PC-9 (cell line): ENCODE measurements at regions not wholly inside any gene's neighbourhood (a gene's known extent, or its start where the extent isn't known, plus 50 kb on each side); places are given as distances from the start of the nearest gene placed in this dataset.
"Not testable (repeated sequence)": the region's sequence is repeated elsewhere in the genome, so short reads cannot be mapped to it uniquely, and the experiment has no call there.

Experiments used
- BruUV-seq: library from RNA; stranded (reverse); fragments of 400-500 nt; replicated peaks from 2 replicates; lab custom pipeline; 2021; lab: Mats Ljungman, UMichigan
- CTCF ChIA-PET: fragments of 300-600 bp; sonication (Branson Sonifier 250); formaldehyde crosslinking; loops from one replicate; lab custom pipeline; 2022; ENCODE audit warnings: antibody characterized with exemption; lab: Charles Lee
- POLR2A ChIA-PET: fragments of 300-600 bp; sonication (Branson Sonifier 250); formaldehyde crosslinking; loops from one replicate; lab custom pipeline; 2022; ENCODE audit warnings: antibody characterized with exemption; ENCODE audit not compliant: unreplicated experiment; lab: Charles Lee
- DNase-seq, 2 experiments: peaks; one replicate each; pipeline versions ENCODE4 v3.0.0 to v3.0.0-alpha.2; 2015 to 2022; ENCODE audit warnings: mixed read lengths in 1 of 2
- H2AFZ ChIP-seq: fragments of 200-600 bp; sonication (generic); 2 replicates; pipeline ENCODE4 v1.8.1; 2017; ENCODE audit warnings: antibody characterized with exemption
- H3F3A ChIP-seq: fragments of 200-600 bp; sonication (generic); 2 replicates; pipeline ENCODE4 v1.8.1; 2017; ENCODE audit warnings: antibody characterized with exemption, mild to moderate bottlenecking, low read depth; ENCODE audit not compliant: insufficient read depth
- H3K27ac ChIP-seq: fragments of 200-600 bp; sonication (generic); 2 replicates; pipeline ENCODE4 v1.6.1; 2016; ENCODE audit warnings: mixed run types
- H3K27me3 ChIP-seq: fragments of 200-600 bp; sonication (generic); 2 replicates; pipeline ENCODE4 v1.6.1; 2016; ENCODE audit warnings: low read depth, mixed run types; ENCODE audit not compliant: insufficient read depth
- H3K36me3 ChIP-seq: fragments of 200-600 bp; sonication (generic); 2 replicates; pipeline ENCODE4 v1.6.1; 2016; ENCODE audit warnings: low read depth, mixed run types
- H3K4me1 ChIP-seq: fragments of 200-600 bp; sonication (generic); replicated peaks from 2 replicates; pipeline ENCODE4 v1.6.1; 2016; ENCODE audit warnings: mixed run types; ENCODE audit not compliant: insufficient read depth
- H3K4me2 ChIP-seq: fragments of 200-600 bp; sonication (generic); 2 replicates; pipeline ENCODE4 v1.6.1; 2017; ENCODE audit warnings: mixed run types
- H3K4me3 ChIP-seq: fragments of 200-600 bp; sonication (generic); 2 replicates; pipeline ENCODE4 v1.6.1; 2016; ENCODE audit warnings: mixed run types
- H3K79me2 ChIP-seq: fragments of 200-600 bp; sonication (generic); 2 replicates; pipeline ENCODE4 v1.6.1; 2017; ENCODE audit warnings: low read depth, mixed run types
- H3K9me2 ChIP-seq: fragments of 200-600 bp; sonication (generic); 2 replicates; pipeline ENCODE4 v1.8.1; 2017; ENCODE audit warnings: mild to moderate bottlenecking; ENCODE audit not compliant: insufficient read depth
- H3K9me3 ChIP-seq: fragments of 200-600 bp; sonication (generic); 2 replicates; pipeline ENCODE4 v1.8.1; 2016; ENCODE audit warnings: low read depth; ENCODE audit not compliant: insufficient read depth
- H4K20me1 ChIP-seq: fragments of 200-600 bp; sonication (generic); 2 replicates; pipeline ENCODE4 v1.8.1; 2017; ENCODE audit not compliant: insufficient read depth
- EZH2 ChIP-seq: fragments of 200-600 bp; sonication (generic); IDR thresholded peaks from 2 replicates; pipeline ENCODE4 v1.8.0; 2017; ENCODE audit warnings: antibody characterized with exemption, low read depth
- intact Hi-C: fragments of 100-400 bp; cut with micrococcal nuclease; formaldehyde crosslinking; loops from one replicate; pipeline ENCODE4 v1.10.0; 2022; ENCODE audit not compliant: unreplicated experiment
- TF ChIP-seq, protein P1 (sequence below): fragments of 200-600 bp; sonication (generic); conservative IDR thresholded peaks from 2 replicates; pipeline ENCODE4 v1.6.1; 2017; ENCODE audit warnings: mixed run types, antibody characterized with exemption, mild to moderate bottlenecking, moderate library complexity

GRCh38 chr4:126768338-126768737 lies 864.4 kb upstream of the INTU start:
- TF ChIP-seq, protein P1, sequence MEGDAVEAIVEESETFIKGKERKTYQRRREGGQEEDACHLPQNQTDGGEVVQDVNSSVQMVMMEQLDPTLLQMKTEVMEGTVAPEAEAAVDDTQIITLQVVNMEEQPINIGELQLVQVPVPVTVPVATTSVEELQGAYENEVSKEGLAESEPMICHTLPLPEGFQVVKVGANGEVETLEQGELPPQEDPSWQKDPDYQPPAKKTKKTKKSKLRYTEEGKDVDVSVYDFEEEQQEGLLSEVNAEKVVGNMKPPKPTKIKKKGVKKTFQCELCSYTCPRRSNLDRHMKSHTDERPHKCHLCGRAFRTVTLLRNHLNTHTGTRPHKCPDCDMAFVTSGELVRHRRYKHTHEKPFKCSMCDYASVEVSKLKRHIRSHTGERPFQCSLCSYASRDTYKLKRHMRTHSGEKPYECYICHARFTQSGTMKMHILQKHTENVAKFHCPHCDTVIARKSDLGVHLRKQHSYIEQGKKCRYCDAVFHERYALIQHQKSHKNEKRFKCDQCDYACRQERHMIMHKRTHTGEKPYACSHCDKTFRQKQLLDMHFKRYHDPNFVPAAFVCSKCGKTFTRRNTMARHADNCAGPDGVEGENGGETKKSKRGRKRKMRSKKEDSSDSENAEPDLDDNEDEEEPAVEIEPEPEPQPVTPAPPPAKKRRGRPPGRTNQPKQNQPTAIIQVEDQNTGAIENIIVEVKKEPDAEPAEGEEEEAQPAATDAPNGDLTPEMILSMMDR, result no peak
- no peak for TF ChIP-seq EZH2

GRCh38 chr4:126770811-126771553 lies 861.8 kb upstream of the INTU start:
- H3F3A ChIP-seq, H3K4me2 ChIP-seq, BruUV-seq, H2AFZ ChIP-seq, H4K20me1 ChIP-seq, H3K9me3 ChIP-seq, intact Hi-C loops, H3K27ac ChIP-seq, DNase-seq, H3K36me3 ChIP-seq, H3K27me3 ChIP-seq, H3K4me3 ChIP-seq, H3K9me2 ChIP-seq, H3K4me1 ChIP-seq, H3K79me2 ChIP-seq, POLR2A ChIA-PET, CTCF ChIA-PET: not testable (repeated sequence)

More at GRCh38 chr4:126768338-126768737, 864.4 kb upstream of the INTU start:
- Histone ChIP-seq H3K27ac (no peak overlapping the region), H3K4me3 (no peak overlapping the region), H3K9me3 (no peaks in the 10 kb centered on the region), H3K36me3 (no peaks in the 10 kb centered on the region), H3K9me2 (no peaks in the 10 kb centered on the region), H3K4me2 (no peak overlapping the region), H3K4me1 (no peaks in the 10 kb centered on the region), H3K79me2 (no peaks in the 10 kb centered on the region), H3F3A (no peaks in the 10 kb centered on the region), H2AFZ (no peak overlapping the region), H4K20me1 (no peaks in the 10 kb centered on the region), H3K27me3 (no peaks in the 10 kb centered on the region)
- intact Hi-C loops, result no loop called here
- no TSS peak for BruUV-seq
- ChIA-PET CTCF (no interaction called here), POLR2A (interaction anchor here (0.6 kb wide), 1 partner anchor 35 kb away, joined by 4 read pairs; no protein-coding TSS in a partner anchor)
- DNase-seq, result no peak

GRCh38 chr4:126771618-126772017 lies 861.1 kb upstream of the INTU start:
- H3K4me3 ChIP-seq, H3K27me3 ChIP-seq, H4K20me1 ChIP-seq, BruUV-seq, H2AFZ ChIP-seq, H3K79me2 ChIP-seq, H3K9me2 ChIP-seq, intact Hi-C loops, H3K4me2 ChIP-seq, H3F3A ChIP-seq, POLR2A ChIA-PET, H3K36me3 ChIP-seq, H3K27ac ChIP-seq, DNase-seq, H3K9me3 ChIP-seq, CTCF ChIA-PET, H3K4me1 ChIP-seq: not testable (repeated sequence)

DNA sequence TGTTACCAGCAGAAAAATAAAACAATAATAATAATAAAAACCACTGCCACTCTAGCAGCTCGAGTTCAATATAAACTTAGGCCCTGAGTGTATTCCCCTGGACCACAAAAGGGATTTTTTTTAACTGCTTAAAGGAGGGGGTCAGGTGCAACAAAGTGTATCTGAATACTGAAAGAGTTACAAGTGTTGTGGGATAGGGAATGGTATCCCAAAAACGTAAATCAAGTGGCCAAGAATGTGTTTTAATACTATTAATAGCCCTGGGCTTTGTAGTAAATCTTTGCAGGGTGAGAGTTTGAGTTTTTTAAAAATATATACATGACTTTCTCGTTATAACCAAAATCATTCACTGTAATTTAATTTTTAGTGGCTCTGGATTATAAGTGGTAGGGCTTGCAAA lies 860.1 kb upstream of the INTU start:
- Histone ChIP-seq H3K4me3 (no peak overlapping the region), H3K27ac (no peak overlapping the region), H2AFZ (no peak overlapping the region), H3K79me2 (no peaks in the 10 kb centered on the region), H3K4me2 (no peak overlapping the region), H3K9me3 (0 out of 2 replicates have a peak, but pooled peaks cover 3% of the 10 kb centered on the region), H3K27me3 (no peaks in the 10 kb centered on the region), H3F3A (no peaks in the 10 kb centered on the region), H3K4me1 (no peaks in the 10 kb centered on the region), H4K20me1 (no peaks in the 10 kb centered on the region), H3K36me3 (no peaks in the 10 kb centered on the region), H3K9me2 (0 out of 2 replicates have a peak, but pooled peaks cover 5% of the 10 kb centered on the region)
- intact Hi-C loops, result no loop called here
- ChIA-PET CTCF (no interaction called here), POLR2A (no interaction called here)
- no peak for DNase-seq
- TF ChIP-seq, protein P1, result no peak
- no peak for TF ChIP-seq EZH2
- BruUV-seq, result no TSS peak
